Small intestine (tissue), 7 donors: ENCODE measurements at regions not wholly inside any gene's neighbourhood (a gene's known extent, or its start where the extent isn't known, plus 50 kb on each side); places are given as distances from the start of the nearest gene placed in this dataset.

ENCODE experiments used
- DNase-seq, 2 donors: peaks; one replicate each; pipeline versions ENCODE4 v3.0.0 to v3.0.0-alpha.2; 2013
- FAIRE-seq: peaks from 2 replicates; lab custom pipeline; 2012; peaks lifted over from hg19 to GRCh38; lab: Jason Lieb, UNC
- H3K27ac ChIP-seq, 3 donors: one replicate each; pipeline ENCODE4 v1.5.1; 2013; ENCODE audit warnings: low read length in 2 of 3, mild to moderate bottlenecking in 2 of 3, control low read depth in 1 of 3, inconsistent platforms in 1 of 3, low read depth in 1 of 3, moderate library complexity in 1 of 3
- H3K27me3 ChIP-seq, 3 donors: one replicate each; pipeline ENCODE4 v1.6.1; 2013; ENCODE audit warnings: low read length in 3 of 3, inconsistent platforms in 1 of 3; ENCODE audit not compliant: control insufficient read depth in 3 of 3, insufficient read depth in 3 of 3
- H3K36me3 ChIP-seq, 3 donors: one replicate each; pipeline ENCODE4 v1.6.1; 2013; ENCODE audit warnings: low read length in 3 of 3, inconsistent platforms in 1 of 3, low read depth in 1 of 3, mild to moderate bottlenecking in 1 of 3, moderate library complexity in 1 of 3; ENCODE audit not compliant: control insufficient read depth in 3 of 3, insufficient read depth in 2 of 3
- H3K4me1 ChIP-seq, 3 donors: one replicate each; pipeline ENCODE4 v1.6.1; 2013; ENCODE audit warnings: low read length in 2 of 3, inconsistent platforms in 1 of 3, low read depth in 1 of 3, mild to moderate bottlenecking in 1 of 3, moderate library complexity in 1 of 3; ENCODE audit not compliant: control insufficient read depth in 3 of 3, insufficient read depth in 2 of 3
- H3K4me3 ChIP-seq, 3 donors: one replicate each; pipeline ENCODE4 v1.5.1; 2013; ENCODE audit warnings: low read length in 3 of 3, control low read depth in 1 of 3, inconsistent platforms in 1 of 3, low read depth in 1 of 3, mild to moderate bottlenecking in 1 of 3, moderate library complexity in 1 of 3
- H3K9me3 ChIP-seq, 2 donors: one replicate each; pipeline ENCODE4 v1.6.1; 2013; ENCODE audit warnings: low read depth in 1 of 2, low read length in 1 of 2; ENCODE audit not compliant: control insufficient read depth in 2 of 2, insufficient read depth in 1 of 2
- WGBS, 3 donors: extraction: QIAGEN DNeasy Blood & Tissue Kit; methylation state at CpG; one replicate each; pipeline ENCODE4 v1.1.7; 2013; 5-methylcytosine and 5-hydroxymethylcytosine counted together
- donor health status: healthy with polysubstance abuse.
- donor health status: control.
- donor health status: control.
- donor health status: Bipolar disorder and iron deficiency.
- donor health status: healthy.

DNA sequence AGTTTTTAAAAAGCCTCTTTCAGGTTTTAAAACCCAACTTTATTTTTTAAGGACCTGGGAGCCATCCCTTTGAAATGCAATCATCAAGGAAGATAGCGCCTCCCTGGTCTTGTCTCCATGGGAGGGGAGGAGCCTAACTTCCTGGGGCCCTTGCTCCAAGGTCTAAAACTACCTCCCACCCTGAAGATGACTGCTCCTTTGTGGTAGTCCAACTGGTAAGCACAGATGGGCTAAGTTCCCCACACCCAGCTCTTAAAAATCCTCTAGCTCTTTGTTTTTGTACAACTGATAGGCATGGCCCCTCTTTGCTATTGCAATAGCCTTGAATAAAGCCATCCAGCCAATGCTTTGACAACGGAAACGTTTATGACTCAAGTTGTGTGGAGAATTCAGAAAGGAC lies 716.8 kb downstream of the CBLN2 start:
- FAIRE-seq (no peak), DNase-seq (no peak)
- Histone ChIP-seq H3K4me1 (no peaks in the 10 kb centered on the region), H3K27me3 (no peaks in the 10 kb centered on the region), H3K36me3 (no peaks in the 10 kb centered on the region), H3K4me3 (no peak overlapping the region), H3K27ac (no peak overlapping the region), H3K9me3 (no peaks in the 10 kb centered on the region)
- WGBS, 3 donors: 79 to 88% (median 83%) methylated on average over 3 of the region's 3 CpGs

GRCh38 chr18:71815305-71815704 lies 728.8 kb downstream of the CBLN2 start:
- 52 to 67% (median 57%) methylated on average over 2 of the region's 2 CpGs for WGBS, 3 donors
- no peak for FAIRE-seq

DNA sequence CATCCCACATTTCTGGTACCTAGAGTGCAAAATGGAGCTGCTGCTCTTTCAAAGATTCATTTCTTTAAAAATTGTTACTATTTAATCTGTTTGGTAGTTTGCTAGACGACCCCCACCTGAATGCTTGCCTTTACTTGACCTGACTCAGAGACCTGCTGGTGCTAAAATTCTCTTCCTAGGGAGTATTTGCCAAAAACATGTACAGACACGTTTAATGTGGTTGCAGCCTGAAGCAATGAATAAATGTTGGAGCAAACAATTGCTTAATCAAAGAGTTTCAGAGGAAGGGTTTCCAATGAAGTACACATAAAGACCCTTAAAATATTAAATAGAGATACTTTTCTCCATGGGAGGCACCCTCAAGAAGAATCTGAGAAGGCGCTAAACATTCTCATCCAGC lies 734.4 kb downstream of the CBLN2 start:
- Histone ChIP-seq H3K27ac (no peak overlapping the region), H3K9me3 (no peaks in the 10 kb centered on the region), H3K4me3 (no peak overlapping the region), H3K27me3 (no peaks in the 10 kb centered on the region), H3K36me3 (no peaks in the 10 kb centered on the region), H3K4me1 (peaks cover 0 to 6% (median 0%) of the 10 kb centered on the region in 3 donors)
- FAIRE-seq (no peak), DNase-seq (no peak)
- WGBS, 3 donors: 24 to 49% (median 27%) methylated on average over 3 of the region's 3 CpGs

More at GRCh38 chr18:71815305-71815704, 728.8 kb downstream of the CBLN2 start:
- H3K27me3 ChIP-seq: no peaks in the 10 kb centered on the region
- DNase-seq: no peak
- no peaks in the 10 kb centered on the region for H3K36me3 ChIP-seq
- H3K27ac ChIP-seq: no peak overlapping the region
- H3K4me3 ChIP-seq: no peak overlapping the region
- no peaks in the 10 kb centered on the region for H3K9me3 ChIP-seq
- H3K4me1 ChIP-seq: peaks cover 0 to 6% (median 0%) of the 10 kb centered on the region in 3 donors

DNA sequence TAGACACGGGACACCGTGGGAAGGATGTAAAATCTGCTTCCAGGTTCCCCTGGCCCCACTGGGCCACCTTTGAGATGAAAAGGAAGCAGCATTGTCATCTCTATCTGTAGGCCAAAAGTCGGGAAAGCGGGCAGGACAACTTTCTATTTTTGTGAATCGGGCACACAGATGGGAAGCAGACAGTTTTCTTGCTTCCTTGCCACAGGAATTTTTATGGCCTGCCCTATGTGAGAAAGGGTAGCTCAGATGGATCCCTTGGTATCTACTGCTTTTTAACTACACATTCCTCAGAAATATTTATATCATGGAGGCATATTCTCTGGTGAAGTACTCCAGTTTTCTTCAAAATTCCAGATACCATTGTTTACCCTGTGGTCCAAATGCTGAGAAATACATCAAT lies 735.5 kb downstream of the CBLN2 start:
- H3K36me3 ChIP-seq: no peaks in the 10 kb centered on the region
- DNase-seq (no peak), FAIRE-seq (no peak)
- 71 to 72% (median 71%) methylated on average over 5 of the region's 5 CpGs for whole genome bisulfite sequencing, 3 donors
- no peak overlapping the region for H3K27ac ChIP-seq
- no peak overlapping the region for H3K4me3 ChIP-seq
- peaks cover 0 to 6% (median 0%) of the 10 kb centered on the region in 3 donors for H3K4me1 ChIP-seq
- no peaks in the 10 kb centered on the region for H3K27me3 ChIP-seq
- H3K9me3 ChIP-seq: no peaks in the 10 kb centered on the region

GRCh38 chr18:71807586-71807985 lies 736.6 kb downstream of the CBLN2 start:
- FAIRE-seq (no peak), DNase-seq (no peak)
- Histone ChIP-seq H3K4me1 (peaks cover 0 to 6% (median 0%) of the 10 kb centered on the region in 3 donors), H3K4me3 (no peak overlapping the region), H3K27me3 (no peaks in the 10 kb centered on the region), H3K27ac (no peak overlapping the region), H3K36me3 (no peaks in the 10 kb centered on the region), H3K9me3 (no peaks in the 10 kb centered on the region)
- WGBS, 3 donors: 61 to 85% (median 73%) methylated on average over 1 of the region's 1 CpG

GRCh38 chr18:71798986-71799673 lies 745.0 kb downstream of the CBLN2 start:
- Histone ChIP-seq H3K27ac (no peak overlapping the region), H3K9me3 (no peaks in the 10 kb centered on the region), H3K4me1 (no peaks in the 10 kb centered on the region), H3K27me3 (no peaks in the 10 kb centered on the region), H3K36me3 (no peaks in the 10 kb centered on the region), H3K4me3 (no peak overlapping the region)
- no peak for FAIRE-seq
- no peak for DNase-seq
- WGBS, 3 donors: 65 to 74% (median 73%) methylated on average over 6 of the region's 6 CpGs

- FAIRE-seq (no peak), DNase-seq (no peak)
- H3K36me3 ChIP-seq: no peaks in the 10 kb centered on the region
- WGBS, 3 donors: 79 to 85% (median 84%) methylated on average over 7 of the region's 7 CpGs
- H3K27ac ChIP-seq: no peak overlapping the region
- no peaks in the 10 kb centered on the region for H3K4me1 ChIP-seq
- H3K4me3 ChIP-seq: no peak overlapping the region
- no peaks in the 10 kb centered on the region for H3K9me3 ChIP-seq
- no peaks in the 10 kb centered on the region for H3K27me3 ChIP-seq
Observed at GRCh38 chr18:71797554-71797953, 746.6 kb downstream of the CBLN2 start.

DNA sequence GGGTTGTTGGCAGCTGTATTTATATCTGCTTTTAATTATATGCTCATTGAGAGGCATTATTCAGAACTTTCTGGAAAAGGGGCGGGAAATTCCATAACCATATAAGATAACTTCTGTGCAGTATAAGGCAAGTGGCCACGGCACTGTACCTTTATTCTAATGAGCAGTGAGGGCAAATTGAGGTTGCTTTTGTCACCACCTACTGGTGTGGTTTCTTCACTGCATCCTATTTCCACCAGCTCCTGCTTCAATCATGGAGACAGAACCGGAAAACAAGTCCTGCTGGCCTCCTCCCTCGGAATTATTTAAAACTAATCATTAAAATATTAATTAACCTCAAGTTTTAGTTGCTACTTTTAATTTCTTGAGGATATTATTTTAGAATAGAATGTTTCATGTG lies 759.4 kb downstream of the CBLN2 start:
- H3K36me3 ChIP-seq: no peaks in the 10 kb centered on the region
- no peak for DNase-seq

DNA sequence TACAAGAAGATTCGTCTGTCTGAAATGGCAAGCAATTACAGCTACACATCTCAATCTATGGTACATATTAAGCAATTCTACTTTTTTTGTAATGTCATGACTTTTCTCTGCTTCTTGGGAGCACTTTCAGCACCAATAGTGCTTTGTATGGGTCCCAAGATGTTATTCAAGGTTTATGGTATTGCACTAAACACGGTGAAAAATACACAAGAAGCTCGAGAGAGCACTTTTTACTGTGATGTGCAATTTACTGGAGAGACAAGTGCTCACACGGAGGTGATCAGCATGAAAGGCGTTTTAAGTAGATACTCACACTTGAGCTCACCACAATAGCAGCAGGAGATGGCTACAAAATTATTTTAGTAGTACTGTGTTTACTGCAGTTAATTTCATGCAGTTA lies 783.6 kb downstream of the CBLN2 start:
- H3K36me3 ChIP-seq: no peaks in the 10 kb centered on the region
- no peaks in the 10 kb centered on the region for H3K27me3 ChIP-seq
- no peak overlapping the region for H3K27ac ChIP-seq
- DNase-seq (no peak), FAIRE-seq (no peak)
- no peaks in the 10 kb centered on the region for H3K4me1 ChIP-seq
- no peak overlapping the region for H3K4me3 ChIP-seq
- H3K9me3 ChIP-seq: peaks cover 0 to 9% of the 10 kb centered on the region in 2 donors
- WGBS, 3 donors: 70 to 79% (median 77%) methylated on average over 5 of the region's 5 CpGs

More for the DNA sequence above, 759.4 kb downstream of the CBLN2 start:
- no peak overlapping the region for H3K27ac ChIP-seq
- no peaks in the 10 kb centered on the region for H3K9me3 ChIP-seq
- no peaks in the 10 kb centered on the region for H3K4me1 ChIP-seq
- WGBS, 3 donors: 65 to 80% (median 71%) methylated on average over 4 of the region's 4 CpGs
- no peak for FAIRE-seq
- H3K27me3 ChIP-seq: no peaks in the 10 kb centered on the region
- no peak overlapping the region for H3K4me3 ChIP-seq
